ENCODE measurements at regions not wholly inside any gene's neighbourhood (a gene's known extent, or its start where the extent isn't known, plus 50 kb on each side); places are given as distances from the start of the nearest gene placed in this dataset.

DNA sequence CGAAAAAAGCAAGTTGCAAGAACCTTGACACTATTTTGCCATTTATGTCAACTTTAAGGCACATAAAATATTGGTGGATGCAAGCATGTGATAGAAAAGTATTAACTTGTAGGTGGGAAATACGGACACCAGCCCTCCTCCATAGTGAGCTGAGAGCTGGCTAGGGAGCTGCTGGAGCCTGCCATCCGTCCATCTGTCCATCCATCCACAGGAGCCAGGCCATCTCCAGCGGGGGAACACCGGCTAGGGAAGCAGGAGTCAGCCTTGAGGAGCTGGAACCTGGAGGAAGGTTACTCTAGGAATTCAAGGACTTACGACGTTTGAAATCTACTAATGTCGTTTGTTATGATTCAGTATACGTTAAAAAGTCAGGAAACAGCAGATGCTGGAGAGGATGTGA is 120.7 kb upstream of the C14orf180 start:
- peaks cover 18% of the 10 kb centered on the region for H3K27me3 ChIP-seq (ENCODE audit: control insufficient read depth, insufficient read depth, low read length)
- H3K4me3 ChIP-seq (ENCODE audit: low read length), result no peak overlapping the region
- H3K36me3 ChIP-seq (ENCODE audit: insufficient read depth, low read length), result no peaks in the 10 kb centered on the region
- H3K4me1 ChIP-seq (ENCODE audit: control insufficient read depth, insufficient read depth, low read length), result no peaks in the 10 kb centered on the region
- H3K4me2 ChIP-seq (ENCODE audit: low read length), result no peak overlapping the region
- H3K9me3 ChIP-seq (replicated peaks; ENCODE audit: low read length), result no peaks in the 10 kb centered on the region
- H3K9ac ChIP-seq (ENCODE audit: low read depth, low read length), result no peak overlapping the region

- no peak overlapping the region for H3K4me3 ChIP-seq (ENCODE audit: low read length)
- H3K4me1 ChIP-seq (ENCODE audit: control insufficient read depth, insufficient read depth, low read length), result no peaks in the 10 kb centered on the region
- no peaks in the 10 kb centered on the region for H3K36me3 ChIP-seq (ENCODE audit: insufficient read depth, low read length)
- no peaks in the 10 kb centered on the region for H3K9me3 ChIP-seq (replicated peaks; ENCODE audit: low read length)
- peaks cover 21% of the 10 kb centered on the region for H3K27me3 ChIP-seq (ENCODE audit: control insufficient read depth, insufficient read depth, low read length)
- no peak overlapping the region for H3K9ac ChIP-seq (ENCODE audit: low read depth, low read length)
- no peak overlapping the region for H3K4me2 ChIP-seq (ENCODE audit: low read length)
These were observed 118.5 kb upstream of the C14orf180 start for GRCh38 chr14:104460791-104461651.

DNA sequence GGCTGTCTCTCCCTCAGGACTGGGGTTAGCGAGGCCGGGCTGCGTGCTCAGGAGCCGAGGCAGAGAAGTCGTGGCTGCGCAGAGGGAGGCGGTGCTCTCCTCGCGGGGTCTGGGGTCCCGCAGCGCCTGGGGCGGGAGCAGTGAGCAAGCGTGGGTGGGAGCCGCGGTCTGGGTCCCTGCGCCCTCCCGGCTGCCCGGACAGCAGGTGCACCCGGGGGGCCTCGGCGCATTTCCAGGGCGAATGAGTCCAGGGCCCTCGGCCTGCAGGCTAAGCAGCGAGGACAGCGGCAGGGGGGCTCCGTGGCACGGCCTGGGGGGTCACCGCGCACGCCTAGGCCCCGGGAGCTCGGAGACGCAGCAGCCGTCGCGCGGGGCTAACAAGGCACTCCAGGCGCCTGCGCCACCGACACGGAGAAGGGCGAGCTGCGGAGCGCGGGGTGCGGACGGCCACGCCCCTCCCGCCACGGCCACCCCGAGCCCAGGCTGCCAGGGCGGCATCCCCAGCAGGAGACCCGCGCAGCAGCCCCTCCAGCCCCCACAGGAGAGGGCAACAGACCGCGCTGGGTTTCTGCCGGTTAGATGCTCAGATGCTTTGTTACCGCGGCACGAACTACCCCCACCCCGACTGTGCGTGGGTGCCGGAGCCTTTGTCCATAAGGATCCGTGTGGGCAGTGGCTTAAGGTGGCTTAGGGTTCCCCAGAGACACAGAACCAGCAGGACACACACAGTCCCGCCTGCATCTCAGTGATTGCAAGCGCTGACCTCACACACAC is 117.7 kb upstream of the C14orf180 start:
- no peaks in the 10 kb centered on the region for H3K4me1 ChIP-seq (ENCODE audit: control insufficient read depth, insufficient read depth, low read length)
- no peak overlapping the region for H3K9ac ChIP-seq (ENCODE audit: low read depth, low read length)
- no peak overlapping the region for H3K4me3 ChIP-seq (ENCODE audit: low read length)
- peaks cover 21% of the 10 kb centered on the region for H3K27me3 ChIP-seq (ENCODE audit: control insufficient read depth, insufficient read depth, low read length)
- H3K9me3 ChIP-seq (replicated peaks; ENCODE audit: low read length), result no peaks in the 10 kb centered on the region
- no peak overlapping the region for H3K4me2 ChIP-seq (ENCODE audit: low read length)
- no peaks in the 10 kb centered on the region for H3K36me3 ChIP-seq (ENCODE audit: insufficient read depth, low read length)

DNA sequence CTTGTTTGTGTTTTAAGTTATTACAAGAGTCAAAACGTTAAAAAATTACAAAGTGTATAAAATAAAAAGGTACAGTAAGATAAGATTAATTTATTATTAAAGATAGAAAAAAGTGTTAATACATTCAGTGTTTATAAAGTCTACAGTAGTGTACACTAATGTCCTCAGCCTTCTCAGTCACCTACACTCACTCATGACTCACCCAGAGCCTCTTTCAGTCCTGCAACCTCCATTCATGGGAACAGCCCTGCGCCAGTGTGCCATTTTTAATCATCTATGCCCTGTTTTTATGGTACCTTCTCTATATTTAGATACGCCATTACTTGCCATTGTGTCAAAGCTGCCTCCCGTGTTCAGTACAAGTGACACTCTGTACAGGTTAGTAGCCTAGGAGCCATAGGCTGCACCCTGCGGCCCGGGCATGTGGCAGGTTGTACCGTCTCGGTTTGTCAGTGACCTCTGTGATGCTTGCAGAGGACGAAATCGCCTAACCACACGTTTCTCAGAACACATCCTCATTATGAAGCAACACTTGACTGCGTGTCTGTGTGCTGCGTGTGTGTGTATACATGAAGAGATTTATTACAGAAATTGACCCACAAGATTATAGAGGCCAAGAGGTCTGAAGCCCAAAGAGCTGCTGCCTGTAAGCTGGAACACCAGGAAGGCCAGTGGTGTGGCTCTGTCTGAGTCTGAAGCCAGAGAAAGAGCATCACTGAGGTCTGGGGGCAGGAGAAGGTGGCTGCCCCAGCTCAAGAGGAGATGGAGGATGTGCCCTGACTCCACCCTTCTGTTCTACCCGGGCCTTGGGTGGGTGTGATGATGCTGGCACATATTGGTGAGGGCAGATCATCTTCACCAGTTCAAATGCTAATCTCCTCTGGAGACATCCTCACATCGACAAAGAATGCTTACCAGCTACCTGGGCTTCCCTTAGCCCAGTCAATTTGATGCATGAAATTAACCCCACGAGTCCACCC is 116.6 kb upstream of the C14orf180 start:
- Histone ChIP-seq H3K27me3 (ENCODE audit: control insufficient read depth, insufficient read depth, low read length) (peaks cover 21% of the 10 kb centered on the region), H3K4me2 (ENCODE audit: low read length) (no peak overlapping the region), H3K9ac (ENCODE audit: low read depth, low read length) (no peak overlapping the region), H3K4me3 (ENCODE audit: low read length) (no peak overlapping the region), H3K9me3 (replicated peaks; ENCODE audit: low read length) (no peaks in the 10 kb centered on the region), H3K36me3 (ENCODE audit: insufficient read depth, low read length) (no peaks in the 10 kb centered on the region), H3K4me1 (ENCODE audit: control insufficient read depth, insufficient read depth, low read length) (no peaks in the 10 kb centered on the region)

DNA sequence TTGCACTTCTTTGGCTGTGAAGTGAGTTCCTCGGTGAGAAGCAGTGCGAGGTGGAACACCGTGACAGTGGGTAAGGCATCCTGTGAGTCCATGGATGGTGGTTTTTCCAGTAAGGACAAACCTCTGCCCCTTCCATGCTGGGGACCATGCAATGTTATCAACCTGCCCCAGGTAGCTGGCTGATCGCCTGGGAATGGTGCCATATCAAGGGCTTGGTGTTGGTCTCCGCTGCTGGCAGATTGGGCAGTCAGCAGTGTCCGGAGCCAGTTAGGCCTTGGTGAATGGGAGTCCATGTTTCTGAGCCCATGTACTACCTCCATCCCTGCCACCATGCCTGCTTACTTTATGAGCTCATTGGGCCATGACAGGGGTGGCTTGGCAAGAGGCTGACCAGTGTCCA is 114.7 kb upstream of the C14orf180 start:
- Histone ChIP-seq H3K27me3 (ENCODE audit: control insufficient read depth, insufficient read depth, low read length) (peaks cover 21% of the 10 kb centered on the region), H3K4me3 (ENCODE audit: low read length) (no peak overlapping the region), H3K9me3 (replicated peaks; ENCODE audit: low read length) (no peaks in the 10 kb centered on the region)

GRCh38 chr14:104465482-104466390 is 113.8 kb upstream of the C14orf180 start:
- no peak overlapping the region for H3K4me3 ChIP-seq (ENCODE audit: low read length)
- peaks cover 21% of the 10 kb centered on the region for H3K27me3 ChIP-seq (ENCODE audit: control insufficient read depth, insufficient read depth, low read length)
- no peak overlapping the region for H3K9ac ChIP-seq (ENCODE audit: low read depth, low read length)
- no peaks in the 10 kb centered on the region for H3K9me3 ChIP-seq (replicated peaks; ENCODE audit: low read length)
- H3K4me2 ChIP-seq (ENCODE audit: low read length), result no peak overlapping the region
- no peaks in the 10 kb centered on the region for H3K36me3 ChIP-seq (ENCODE audit: insufficient read depth, low read length)
- H3K4me1 ChIP-seq (ENCODE audit: control insufficient read depth, insufficient read depth, low read length), result no peaks in the 10 kb centered on the region

More for the DNA sequence above, 114.7 kb upstream of the C14orf180 start:
- H3K4me2 ChIP-seq (ENCODE audit: low read length), result no peak overlapping the region
- H3K36me3 ChIP-seq (ENCODE audit: insufficient read depth, low read length), result no peaks in the 10 kb centered on the region
- H3K9ac ChIP-seq (ENCODE audit: low read depth, low read length), result no peak overlapping the region
- no peaks in the 10 kb centered on the region for H3K4me1 ChIP-seq (ENCODE audit: control insufficient read depth, insufficient read depth, low read length)

- no peak overlapping the region for H3K9ac ChIP-seq (ENCODE audit: low read depth, low read length)
- no peaks in the 10 kb centered on the region for H3K36me3 ChIP-seq (ENCODE audit: insufficient read depth, low read length)
- H3K4me1 ChIP-seq (ENCODE audit: control insufficient read depth, insufficient read depth, low read length), result no peaks in the 10 kb centered on the region
- H3K9me3 ChIP-seq (replicated peaks; ENCODE audit: low read length), result no peaks in the 10 kb centered on the region
- no peak overlapping the region for H3K4me3 ChIP-seq (ENCODE audit: low read length)
- H3K4me2 ChIP-seq (ENCODE audit: low read length), result no peak overlapping the region
- H3K27me3 ChIP-seq (ENCODE audit: control insufficient read depth, insufficient read depth, low read length), result peaks cover 16% of the 10 kb centered on the region
These were observed 112.3 kb upstream of the C14orf180 start for GRCh38 chr14:104467236-104467635.

GRCh38 chr14:104467641-104468040 is 111.9 kb upstream of the C14orf180 start:
- Histone ChIP-seq H3K27me3 (ENCODE audit: control insufficient read depth, insufficient read depth, low read length) (peaks cover 14% of the 10 kb centered on the region), H3K9ac (ENCODE audit: low read depth, low read length) (no peak overlapping the region)

GRCh38 chr14:104469591-104469990 is 110.0 kb upstream of the C14orf180 start:
- Histone ChIP-seq H3K27me3 (ENCODE audit: control insufficient read depth, insufficient read depth, low read length) (no peaks in the 10 kb centered on the region), H3K9ac (ENCODE audit: low read depth, low read length) (no peak overlapping the region), H3K4me2 (ENCODE audit: low read length) (no peak overlapping the region), H3K9me3 (replicated peaks; ENCODE audit: low read length) (no peaks in the 10 kb centered on the region), H3K4me3 (ENCODE audit: low read length) (no peak overlapping the region), H3K4me1 (ENCODE audit: control insufficient read depth, insufficient read depth, low read length) (no peaks in the 10 kb centered on the region), H3K36me3 (ENCODE audit: insufficient read depth, low read length) (no peaks in the 10 kb centered on the region)

More at GRCh38 chr14:104467641-104468040, 111.9 kb upstream of the C14orf180 start:
- no peaks in the 10 kb centered on the region for H3K36me3 ChIP-seq (ENCODE audit: insufficient read depth, low read length)
- H3K4me3 ChIP-seq (ENCODE audit: low read length), result no peak overlapping the region
- no peak overlapping the region for H3K4me2 ChIP-seq (ENCODE audit: low read length)
- no peaks in the 10 kb centered on the region for H3K9me3 ChIP-seq (replicated peaks; ENCODE audit: low read length)
- H3K4me1 ChIP-seq (ENCODE audit: control insufficient read depth, insufficient read depth, low read length), result no peaks in the 10 kb centered on the region

GRCh38 chr14:104470588-104470987 is 109.0 kb upstream of the C14orf180 start:
- Histone ChIP-seq H3K4me3 (ENCODE audit: low read length) (no peak overlapping the region), H3K4me2 (ENCODE audit: low read length) (no peak overlapping the region), H3K9me3 (replicated peaks; ENCODE audit: low read length) (no peaks in the 10 kb centered on the region), H3K9ac (ENCODE audit: low read depth, low read length) (no peak overlapping the region), H3K4me1 (ENCODE audit: control insufficient read depth, insufficient read depth, low read length) (no peaks in the 10 kb centered on the region), H3K36me3 (ENCODE audit: insufficient read depth, low read length) (no peaks in the 10 kb centered on the region), H3K27me3 (ENCODE audit: control insufficient read depth, insufficient read depth, low read length) (no peaks in the 10 kb centered on the region)
